ENCODE measurements at regions not wholly inside any gene's neighbourhood (a gene's known extent, or its start where the extent isn't known, plus 50 kb on each side); places are given as distances from the start of the nearest gene placed in this dataset.

DNA sequence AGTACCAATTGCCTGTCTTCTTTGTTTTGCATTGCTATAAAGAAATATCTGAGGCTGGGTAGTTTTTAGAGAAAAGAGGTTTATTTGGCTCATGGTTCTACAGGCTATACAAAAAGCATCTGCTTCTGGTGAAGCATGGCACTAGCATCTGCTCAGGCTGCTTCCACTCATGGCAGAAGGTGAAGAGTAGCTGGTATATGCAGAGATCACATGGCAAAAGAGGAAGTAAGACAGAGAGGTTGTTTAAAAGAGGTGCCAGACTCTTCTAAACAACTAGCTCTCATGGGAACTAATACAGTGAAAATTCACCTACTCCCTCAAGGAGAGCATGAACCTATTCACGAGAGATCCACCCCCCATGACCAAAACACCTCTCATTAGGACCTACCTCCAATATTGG, 56.7 kb upstream of the GUCA2B start:
- DNase-seq (ENCODE audit: low read depth): no peak

DNA sequence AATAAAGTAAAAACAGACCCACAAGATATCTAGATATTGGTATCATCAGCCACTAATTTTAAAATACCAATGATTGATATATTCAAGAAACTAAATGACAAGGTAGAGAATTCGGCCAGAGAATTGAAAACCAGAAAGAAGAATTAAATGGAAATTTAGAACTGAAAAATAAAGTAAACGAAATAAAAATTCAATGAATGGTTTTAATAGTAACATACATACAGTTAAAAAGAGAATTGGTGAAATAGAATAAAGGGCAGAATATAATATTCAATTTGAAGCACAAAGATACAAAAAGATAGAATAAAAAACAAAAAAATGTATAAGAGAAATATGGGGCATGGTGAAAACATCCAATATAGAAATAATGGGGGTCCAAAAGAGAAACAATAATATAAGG, 64.0 kb upstream of the GUCA2B start:
- DNase-seq (ENCODE audit: low read depth): no peak

DNA sequence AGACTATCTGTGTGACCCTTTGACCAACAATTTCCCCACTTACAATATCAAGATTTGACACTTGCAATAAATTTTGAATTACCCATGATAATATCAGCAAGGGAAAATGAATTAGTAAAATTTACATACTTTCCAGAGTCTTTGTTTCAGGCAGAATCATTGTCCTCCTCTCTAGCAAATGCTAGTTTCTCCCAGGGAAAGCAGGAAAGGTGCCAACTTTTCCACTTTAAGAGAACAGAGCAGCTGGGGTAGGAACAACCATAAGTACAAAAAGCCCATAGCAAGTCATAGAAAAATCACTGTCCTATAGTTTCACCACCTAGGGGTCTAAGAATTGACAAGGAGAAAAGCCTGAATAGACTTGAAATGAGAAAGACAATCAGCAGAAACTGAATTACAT, 67.1 kb upstream of the GUCA2B start:
- no peak for DNase-seq (ENCODE audit: low read depth)

DNA sequence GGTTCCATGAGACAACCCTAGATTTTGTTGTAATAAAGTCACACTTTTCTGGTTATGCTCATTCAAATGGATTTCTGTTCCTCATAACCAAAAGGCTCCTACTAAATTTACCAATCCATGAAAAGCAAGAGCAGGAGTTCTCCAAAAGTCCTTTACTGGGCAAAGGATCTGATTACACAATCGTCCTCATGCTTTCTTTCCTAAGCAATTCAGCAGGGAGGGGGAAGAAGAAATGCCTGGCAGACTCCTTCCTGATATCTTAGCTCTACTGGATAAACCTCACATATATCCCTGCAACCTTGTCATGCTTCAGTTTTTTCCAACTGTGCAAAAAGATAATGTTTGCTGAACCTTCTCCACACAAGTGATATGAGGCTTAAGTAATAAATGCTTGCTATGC, 67.6 kb upstream of the GUCA2B start:
- DNase-seq (ENCODE audit: low read depth): no peak

DNA sequence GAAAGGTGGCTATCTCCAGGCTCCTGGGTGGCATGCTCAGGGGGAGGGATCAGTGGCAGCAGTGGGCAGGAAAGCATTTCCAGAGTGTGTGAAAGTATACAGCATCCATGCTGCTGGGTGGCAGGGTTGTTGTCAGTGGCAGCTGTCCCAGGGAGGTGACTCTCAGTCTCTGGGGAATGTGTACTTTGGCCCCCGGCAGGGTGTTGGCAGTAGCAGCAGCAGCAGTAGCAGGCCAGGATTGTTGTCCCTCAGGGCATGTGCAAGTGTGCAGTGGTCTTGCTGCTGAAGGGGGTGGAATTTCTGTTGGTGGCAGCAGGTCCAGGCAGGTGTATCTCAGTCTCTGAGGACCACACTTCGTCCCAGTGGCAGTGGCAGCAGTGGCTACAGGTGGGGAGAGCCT, 71.7 kb upstream of the GUCA2B start:
- DNase-seq (ENCODE audit: low read depth): no peak

DNA sequence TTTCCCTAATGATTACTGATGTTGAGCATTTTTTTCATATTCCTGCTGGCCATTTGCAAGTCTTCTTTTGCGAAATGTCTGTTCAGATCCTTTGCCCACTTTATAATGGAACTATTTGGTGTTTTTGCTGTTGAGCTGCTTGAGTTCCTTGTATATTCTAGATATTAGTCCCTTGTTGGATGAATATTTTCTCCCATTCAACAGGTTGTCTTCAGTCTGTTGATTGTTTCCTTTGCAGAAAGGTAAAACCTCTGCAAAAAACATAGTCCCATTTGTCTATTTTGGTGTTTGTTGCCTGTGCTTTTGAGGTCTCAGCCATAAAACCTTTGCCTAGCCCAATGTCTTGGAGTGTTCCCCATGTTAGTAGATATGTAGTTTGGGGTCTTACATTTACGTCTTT, 78.0 kb upstream of the GUCA2B start:
- DNase-seq (ENCODE audit: low read depth): no peak

DNA sequence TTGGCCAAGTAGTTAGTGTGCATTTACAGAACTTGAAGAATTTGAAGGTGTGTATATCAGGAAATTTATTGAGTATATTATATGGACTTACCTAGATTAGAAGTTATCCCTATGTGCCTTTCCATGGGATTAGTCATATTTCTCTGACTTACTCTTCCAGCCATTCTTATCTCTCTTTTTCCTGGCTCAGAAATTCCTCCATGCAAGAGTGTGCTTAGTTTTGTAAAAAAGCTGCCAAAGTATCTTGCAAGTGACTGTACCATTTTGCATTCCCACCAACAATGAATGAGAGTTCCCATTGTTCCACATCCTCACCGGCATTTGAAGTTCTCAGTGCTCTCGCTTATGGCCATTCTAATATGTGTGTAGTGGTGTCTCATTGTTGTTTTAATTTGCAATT, 82.2 kb upstream of the GUCA2B start:
- no peak for DNase-seq (ENCODE audit: low read depth)

DNA sequence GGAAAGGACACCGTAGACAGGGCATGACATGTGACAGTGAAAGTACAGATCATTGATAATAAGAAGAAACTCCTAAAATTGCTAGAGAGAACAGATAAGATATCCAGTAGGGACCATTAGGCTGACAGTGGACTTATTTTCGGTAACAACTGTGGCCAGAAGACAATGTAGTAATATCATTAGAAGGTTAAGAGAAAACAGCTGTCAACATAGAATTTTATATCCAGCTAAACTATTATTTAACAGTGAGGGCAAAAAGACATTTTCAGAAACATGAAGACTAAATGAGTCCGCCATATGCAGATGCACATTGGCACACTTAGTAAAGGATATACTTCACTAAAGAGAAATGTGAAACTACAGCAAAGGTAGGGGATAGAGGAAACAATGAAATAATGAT, 95.4 kb upstream of the GUCA2B start:
- DNase-seq (ENCODE audit: low read depth): no peak

DNA sequence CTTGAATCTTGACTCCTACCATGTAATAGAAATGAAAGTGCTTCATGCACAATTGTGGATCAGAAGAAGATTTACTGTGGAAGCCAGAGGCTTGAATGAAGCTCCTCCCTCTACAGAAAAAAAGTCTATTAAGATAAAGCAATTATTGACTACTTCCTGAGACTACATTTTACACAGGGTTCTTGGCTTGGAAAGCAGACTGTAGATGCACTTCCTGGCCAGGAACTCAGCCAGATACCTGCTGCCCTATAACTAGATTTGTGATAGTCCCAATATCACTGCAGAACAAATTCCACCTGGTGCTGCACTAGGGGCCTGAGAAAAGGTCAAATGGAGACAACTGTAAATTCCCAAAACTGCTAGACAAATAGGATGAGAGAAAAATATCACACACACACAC, 96.8 kb upstream of the GUCA2B start:
- DNase-seq (ENCODE audit: low read depth): no peak

DNA sequence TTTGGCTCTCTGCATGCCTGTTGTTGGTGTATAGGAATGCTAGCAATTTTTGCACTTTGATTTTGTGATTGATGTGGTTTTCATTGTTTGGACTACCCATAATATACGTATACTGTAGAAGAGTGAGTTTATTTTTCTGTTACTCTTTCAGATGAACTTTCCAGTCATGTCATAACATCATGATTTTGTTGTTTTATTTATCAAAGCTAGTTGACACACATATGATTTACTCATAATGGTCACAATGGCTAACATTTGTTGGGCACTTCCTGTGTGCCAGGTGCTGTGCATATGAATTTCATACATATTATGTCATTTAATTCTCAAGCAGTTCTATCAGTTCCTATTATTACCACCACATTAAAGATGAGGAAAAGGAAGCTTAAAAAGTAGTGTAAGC, 98.1 kb upstream of the GUCA2B start:
- no peak for DNase-seq (ENCODE audit: low read depth)

DNA sequence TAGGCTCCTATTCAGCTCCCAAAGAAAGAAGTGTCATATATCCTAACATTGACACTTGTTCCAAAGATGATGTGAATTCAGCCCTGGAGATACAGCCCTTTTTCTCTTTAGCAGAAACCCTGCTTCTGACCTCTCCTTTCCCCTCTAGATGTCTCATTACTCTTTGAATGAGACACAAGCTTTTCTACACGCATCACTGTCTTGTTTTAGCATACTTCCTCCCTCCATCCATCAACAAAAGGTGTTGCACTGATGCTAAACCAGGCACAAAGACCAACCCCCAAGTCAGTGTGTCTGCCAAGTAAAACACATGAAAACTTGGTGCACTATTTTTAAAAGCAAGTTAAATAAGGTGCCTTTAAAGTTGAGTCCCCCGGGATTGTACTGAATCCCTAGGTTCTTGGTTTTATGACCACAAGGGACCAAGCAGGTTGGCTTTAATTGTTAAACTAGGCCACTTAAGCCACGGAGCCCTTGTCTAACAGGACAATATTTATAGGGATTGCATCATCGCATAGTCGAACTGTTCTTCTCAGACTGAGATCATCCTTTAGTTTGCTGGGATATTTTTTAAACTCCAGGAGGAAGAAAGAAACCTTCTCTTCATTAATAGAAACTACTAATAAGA, 101.0 kb upstream of the GUCA2B start:
- no peak for DNase-seq (ENCODE audit: low read depth)

DNA sequence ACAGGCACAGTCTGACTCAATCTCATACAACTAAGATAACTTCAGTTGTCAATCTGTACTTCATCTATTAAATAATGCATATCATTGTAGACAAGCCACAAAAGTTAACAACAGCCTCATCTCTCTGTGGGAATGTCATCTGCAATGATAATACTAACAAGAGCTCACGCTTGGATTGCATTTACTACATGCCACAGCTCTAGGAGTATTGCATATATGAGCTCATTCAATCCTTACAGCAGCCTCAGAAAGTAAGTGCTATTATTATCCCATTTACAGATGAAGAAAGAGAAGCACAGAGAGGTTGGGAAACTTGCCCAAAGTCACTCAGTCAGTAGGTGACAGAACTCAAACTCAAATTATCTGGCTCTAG, 105.7 kb upstream of the GUCA2B start:
- DNase-seq (ENCODE audit: low read depth): no peak

DNA sequence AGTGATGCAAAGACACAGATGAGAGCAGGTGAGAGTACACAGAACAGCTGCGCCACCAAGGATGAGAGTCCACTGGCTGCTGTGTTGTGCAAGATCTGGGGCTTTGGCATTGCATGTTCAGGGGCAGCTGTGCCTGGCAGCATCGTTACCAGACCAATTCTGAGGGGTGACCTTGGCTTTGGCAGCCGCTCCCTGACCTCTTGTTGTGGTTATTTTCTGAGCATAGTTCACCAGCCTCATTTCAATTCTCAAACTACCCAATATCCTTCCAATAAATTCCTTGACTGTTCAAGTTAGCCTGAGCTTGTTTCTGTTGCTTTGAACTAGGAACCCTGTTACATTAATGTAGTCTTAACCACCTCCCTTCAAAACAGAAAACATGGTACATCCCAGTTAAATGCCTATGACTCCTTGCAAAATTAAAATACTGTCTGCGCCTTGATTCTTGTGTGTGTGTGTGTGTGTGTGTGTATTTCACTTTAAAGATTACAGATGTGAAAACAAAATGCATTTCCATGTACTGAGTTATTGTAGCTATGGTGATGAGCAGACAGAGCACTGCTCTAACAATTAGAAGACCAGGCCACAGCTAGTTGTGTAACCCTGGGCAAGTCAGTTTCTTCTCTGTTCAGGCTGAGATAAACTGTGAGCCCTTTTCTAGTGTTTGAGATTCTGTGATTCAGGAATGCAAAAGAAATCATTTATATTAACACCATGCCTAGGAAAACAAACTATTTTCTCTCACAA, 106.3 kb upstream of the GUCA2B start:
- DNase-seq (ENCODE audit: low read depth): no peak

DNA sequence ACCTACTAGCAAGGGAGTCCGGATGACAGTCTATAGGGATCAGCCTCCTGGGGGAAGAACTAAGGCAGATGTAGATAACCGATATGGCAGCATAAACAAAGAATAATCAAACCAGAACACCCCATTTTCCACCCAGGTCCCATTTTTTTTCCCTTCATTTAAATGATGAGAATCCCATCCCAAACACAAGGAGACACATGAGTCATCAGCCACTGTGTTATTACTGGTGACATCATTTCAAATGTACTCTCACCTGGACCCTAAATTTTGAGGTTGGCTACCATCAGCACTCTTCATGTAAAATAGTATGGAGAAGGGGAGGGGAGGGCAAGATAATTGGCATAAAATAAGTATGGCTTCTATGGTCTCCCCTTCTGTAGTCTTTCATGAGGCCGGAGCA, 108.9 kb upstream of the GUCA2B start:
- no peak for DNase-seq (ENCODE audit: low read depth)

DNA sequence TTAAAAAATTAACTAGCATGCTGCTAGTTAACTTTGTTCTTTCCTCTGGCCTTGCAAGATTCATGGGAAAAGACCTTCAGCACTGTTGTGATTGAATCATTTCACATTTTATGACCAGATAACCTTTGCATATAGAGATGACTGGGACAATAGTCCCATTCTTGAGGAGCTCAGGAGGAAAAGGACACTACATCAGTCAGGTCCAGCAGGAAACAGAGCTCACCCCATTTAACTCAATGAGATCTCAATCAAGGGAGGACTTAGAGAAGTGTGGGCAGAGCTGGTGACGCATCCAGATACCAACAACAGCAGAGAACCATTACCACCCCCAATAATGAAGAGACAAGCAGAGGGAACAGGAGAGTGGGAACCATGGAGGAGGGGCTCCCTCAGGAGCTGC, 109.4 kb upstream of the GUCA2B start:
- DNase-seq (ENCODE audit: low read depth): no peak

DNA sequence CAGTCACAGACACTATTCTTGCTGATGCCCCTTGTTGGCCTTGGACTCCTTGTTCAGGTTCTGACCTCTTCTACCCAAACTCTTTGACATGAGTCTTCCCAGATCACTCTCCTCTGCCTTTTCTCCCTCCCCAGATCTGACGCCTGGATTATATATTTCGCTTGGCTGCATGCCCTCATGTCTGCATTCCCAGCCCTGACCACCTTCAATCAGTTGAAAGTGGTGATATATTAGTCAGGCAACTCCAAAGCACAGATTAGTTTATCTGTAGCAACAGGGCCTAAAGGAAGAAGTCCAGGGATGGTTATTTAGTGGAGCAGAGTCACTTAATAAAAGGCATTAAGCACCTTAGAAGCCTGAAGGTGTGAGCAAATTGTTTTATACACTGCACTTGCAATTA, 110.0 kb upstream of the GUCA2B start:
- DNase-seq (ENCODE audit: low read depth): no peak

DNA sequence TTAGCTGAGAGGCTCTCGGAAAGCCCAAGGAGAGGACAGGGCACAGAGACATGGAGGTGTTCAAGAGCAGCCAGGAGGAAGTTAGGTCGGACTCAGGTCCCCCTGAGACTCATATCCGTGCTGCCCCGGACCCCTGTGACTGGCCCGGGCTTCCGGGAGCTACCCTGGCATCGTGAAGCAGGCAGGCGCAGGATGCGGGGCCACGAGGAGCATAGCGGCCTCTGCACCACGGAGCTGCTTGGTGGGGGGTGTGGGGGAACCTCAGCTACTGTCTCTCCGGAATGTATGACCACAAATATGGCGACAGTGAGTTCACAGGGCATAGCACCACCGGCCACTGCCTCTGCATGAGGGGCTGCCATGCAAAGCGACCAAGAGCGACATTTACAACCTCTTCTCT, 112.2 kb upstream of the GUCA2B start:
- DNase-seq (ENCODE audit: low read depth): no peak

DNA sequence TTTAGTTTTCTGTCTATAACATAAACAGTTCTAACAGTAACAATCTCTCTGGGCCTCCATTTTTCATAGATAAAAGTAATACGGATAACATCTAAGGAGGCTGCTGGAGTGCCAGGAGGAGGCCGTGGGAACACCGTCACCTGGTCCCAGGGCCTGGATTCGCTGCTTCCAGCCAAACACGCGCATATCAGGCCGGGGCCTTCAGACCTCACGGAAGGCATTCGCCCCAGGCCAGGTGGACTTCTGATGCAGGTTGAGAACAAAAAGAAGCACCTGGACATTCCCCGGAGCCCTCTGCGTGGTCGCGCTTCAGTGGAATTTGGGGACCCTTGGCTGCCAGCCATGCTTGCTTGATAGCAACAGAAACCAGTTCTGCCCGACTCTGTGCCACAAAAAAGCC, 113.1 kb upstream of the GUCA2B start:
- no peak for DNase-seq (ENCODE audit: low read depth)

DNA sequence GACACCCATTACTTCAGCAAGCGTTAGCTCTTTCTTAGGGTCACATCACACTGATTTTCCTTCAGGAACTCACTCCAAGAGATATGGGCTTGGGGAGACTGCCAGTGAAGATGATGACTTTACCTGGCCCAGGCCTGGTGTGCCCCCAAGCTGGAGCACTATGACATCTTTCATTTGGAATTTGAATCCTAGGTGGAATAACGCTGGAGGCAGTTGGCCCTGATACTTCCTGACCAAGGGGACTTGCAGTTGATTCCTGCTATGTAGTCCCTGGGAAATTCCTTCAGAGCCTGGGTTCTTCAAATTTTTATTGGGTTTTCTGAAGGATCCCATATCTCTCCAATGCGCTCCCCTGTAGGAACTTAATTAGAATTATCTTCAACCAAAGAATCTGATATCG, 114.9 kb upstream of the GUCA2B start:
- DNase-seq (ENCODE audit: low read depth): no peak

DNA sequence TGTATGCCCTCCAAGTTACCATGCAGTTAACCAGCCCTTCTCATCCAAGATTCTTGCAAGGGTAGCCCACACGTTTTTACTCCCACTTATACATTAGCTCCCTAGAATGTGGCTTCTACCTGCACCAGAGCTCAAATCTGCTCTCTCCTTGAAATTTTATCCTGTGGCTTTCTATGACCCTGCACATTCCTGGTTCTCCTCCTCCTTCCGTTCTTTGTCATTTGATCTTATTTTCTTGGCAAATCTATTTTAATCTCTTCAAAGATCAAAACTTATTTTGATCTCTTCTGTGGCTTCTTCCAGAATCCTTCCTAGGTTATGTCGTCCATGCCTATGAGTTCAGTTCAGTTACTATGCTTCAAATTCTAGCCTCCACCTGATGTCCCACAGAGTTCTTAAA, 115.6 kb upstream of the GUCA2B start:
- no peak for DNase-seq (ENCODE audit: low read depth)

DNA sequence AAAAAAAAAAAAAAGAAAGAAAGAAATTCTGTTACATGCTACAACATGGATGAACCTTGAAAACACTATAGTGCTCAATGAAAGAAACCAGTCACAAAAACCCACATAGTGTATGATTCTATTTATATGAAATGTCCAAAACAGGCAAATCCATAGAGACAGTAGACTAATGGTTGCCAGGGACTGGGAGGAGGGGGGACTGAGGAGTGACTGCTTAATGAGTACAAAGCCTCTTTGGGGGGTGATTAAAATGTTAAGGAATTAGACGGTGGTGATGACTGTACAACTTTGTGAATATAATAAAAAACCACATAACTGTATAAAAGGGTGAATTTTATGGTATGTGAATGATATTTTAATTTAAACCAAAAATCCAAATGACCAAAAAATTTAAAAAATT, 116.0 kb upstream of the GUCA2B start:
- DNase-seq (ENCODE audit: low read depth): no peak

DNA sequence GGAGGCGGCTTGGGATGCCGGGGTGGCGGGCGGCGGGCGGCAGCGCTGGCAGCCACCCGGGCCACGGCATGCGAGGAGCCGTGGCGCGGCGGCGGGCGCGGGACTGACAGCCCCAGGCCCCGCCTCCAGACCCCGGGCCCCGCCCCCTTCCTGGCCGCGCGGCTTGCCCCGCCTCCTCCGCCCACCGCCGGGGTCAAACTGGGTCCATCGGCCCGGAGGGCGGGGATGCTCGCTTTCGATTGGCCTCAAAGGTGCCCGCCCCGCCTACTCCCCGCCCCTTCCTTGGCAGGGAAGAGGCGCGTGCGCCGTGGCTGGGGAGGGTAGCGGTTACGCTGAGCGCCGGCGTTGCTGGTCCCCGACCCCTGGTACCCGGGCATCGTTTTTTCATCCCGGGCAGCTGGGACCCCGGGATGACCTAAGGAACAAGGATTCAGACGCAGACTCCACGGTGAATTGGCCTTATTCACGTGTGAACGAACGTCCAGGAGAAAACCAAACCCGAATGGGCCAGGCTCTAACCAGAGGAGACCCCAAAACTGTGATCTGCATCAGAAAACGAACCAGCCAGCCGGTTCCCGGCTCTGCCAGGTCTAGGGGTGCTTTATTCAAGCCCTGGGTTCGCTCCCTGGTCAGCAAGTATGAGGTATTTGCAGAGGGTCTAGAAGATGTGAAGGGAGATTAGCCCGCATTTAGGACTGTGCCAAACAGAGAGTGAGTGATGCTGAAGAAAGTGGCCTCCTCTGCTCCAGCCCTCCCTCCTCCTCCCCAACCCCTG, 117.2 kb upstream of the GUCA2B start:
- peak; percentile 67 for DNase-seq (ENCODE audit: low read depth)

DNA sequence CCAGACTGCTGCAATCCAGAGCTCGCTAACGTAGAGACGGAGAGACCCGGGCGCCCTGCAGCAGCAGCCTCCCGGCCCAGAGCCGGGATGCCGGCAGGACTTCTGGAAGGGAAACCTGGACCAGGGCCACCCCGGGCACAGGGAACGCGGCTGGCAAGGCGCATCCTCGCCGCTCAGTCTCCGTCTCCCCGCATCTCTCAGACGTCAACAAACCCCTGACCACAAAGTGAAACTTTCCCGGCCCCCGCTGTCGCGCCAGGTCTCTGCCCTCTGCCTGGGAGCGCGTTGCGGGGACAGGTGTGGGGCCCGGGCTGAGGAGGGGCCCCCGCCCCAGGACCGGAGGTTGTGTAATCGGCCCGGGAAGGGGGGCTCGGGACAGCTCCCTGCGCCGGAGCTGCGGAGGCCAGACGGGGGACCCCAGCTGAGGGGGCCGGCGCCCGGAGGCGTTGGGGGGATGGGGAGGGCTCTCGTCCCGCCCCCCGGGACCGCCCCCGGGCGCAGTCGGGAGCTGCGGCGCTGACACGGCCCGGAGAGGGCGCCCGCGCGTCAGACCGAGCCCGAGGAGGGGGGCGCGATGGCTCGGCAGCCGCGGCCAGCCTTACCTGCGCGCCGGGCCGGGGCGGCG, 116.6 kb upstream of the HIVEP3 start:
- peak; percentile 9 for DNase-seq (ENCODE audit: low read depth)
